HEK293 (cell line): ENCODE measurements at regions not wholly inside any gene's neighbourhood (a gene's known extent, or its start where the extent isn't known, plus 50 kb on each side); places are given as distances from the start of the nearest gene placed in this dataset.

Source experiments
- CTCF ChIA-PET: fragments of 350-600 bp; formaldehyde crosslinking; extraction: SDS; loops from one replicate; lab custom pipeline; 2021; ENCODE audit warnings: antibody characterized with exemption; lab: Yijun Ruan, JAX
- POLR2A ChIA-PET: fragments of 300-600 bp; formaldehyde crosslinking; extraction: SDS; loops from one replicate; lab custom pipeline; 2020; ENCODE audit warnings: antibody characterized with exemption, inconsistent platforms; lab: Yijun Ruan, JAX
- H3K27ac ChIP-seq: fragments of 200-500 bp; sonication (Bioruptor generic); 2 replicates; pipeline ENCODE4 v1.5.1; 2014; ENCODE audit warnings: low read depth, low read length, control low read depth, inconsistent platforms; ENCODE audit errors: extremely low read depth
- H3K36me3 ChIP-seq, 2 experiments: fragments of 200-500 bp in 1 of 2; sonication (Bioruptor generic) in 1 of 2; 1 replicate in 1 of 2; 2 replicates in 1 of 2; pipeline ENCODE4 v1.5.1; 2014 to 2017; ENCODE audit warnings: inconsistent platforms in 2 of 2, low read length in 2 of 2; ENCODE audit not compliant: control insufficient read depth in 2 of 2, insufficient read depth in 1 of 2
- H3K4me1 ChIP-seq: fragments of 200-500 bp; sonication (Bioruptor generic); 2 replicates; pipeline ENCODE4 v1.5.1; 2014; ENCODE audit warnings: mild to moderate bottlenecking, low read length, inconsistent platforms; ENCODE audit not compliant: control insufficient read depth, insufficient read depth
- H3K4me3 ChIP-seq: 2 replicates; pipeline ENCODE4 v1.5.1; 2011; ENCODE audit warnings: low read depth, mild to moderate bottlenecking, control low read depth, low read length, moderate library complexity
- H3K9me3 ChIP-seq: fragments of 200-500 bp; sonication (Bioruptor generic); 2 replicates; pipeline ENCODE4 v1.5.1; 2014; ENCODE audit warnings: low read depth, low read length, inconsistent platforms; ENCODE audit not compliant: control insufficient read depth, insufficient read depth
- EGR2 ChIP-seq: fragments of 450-650 bp; formaldehyde crosslinking; IDR thresholded peaks from 2 replicates; pipeline ENCODE4 v1.5.1; 2016; ENCODE audit warnings: low read depth, missing biosample characterization, missing genetic modification characterization
- FEZF1 ChIP-seq: fragments of 450-650 bp; formaldehyde crosslinking; IDR thresholded peaks from 2 replicates; pipeline ENCODE4 v1.5.1; 2016; ENCODE audit warnings: missing biosample characterization, missing genetic modification characterization
- HOXA7 ChIP-seq: sonication (generic); formaldehyde crosslinking; IDR thresholded peaks from 2 replicates; pipeline ENCODE4 v1.8.1; 2022; ENCODE audit warnings: missing genetic modification reagents, borderline replicate concordance
- REST ChIP-seq: fragments of 450-650 bp; formaldehyde crosslinking; IDR thresholded peaks from 2 replicates; pipeline ENCODE4 v1.5.1; 2016; ENCODE audit warnings: missing biosample characterization, missing genetic modification characterization
- SALL2 ChIP-seq: fragments of 450-650 bp; formaldehyde crosslinking; IDR thresholded peaks from 2 replicates; pipeline ENCODE4 v1.5.0; 2017; ENCODE audit warnings: missing biosample characterization, mild to moderate bottlenecking, missing genetic modification characterization, borderline replicate concordance
- TCF7L2 ChIP-seq: IDR thresholded peaks from 2 replicates; pipeline ENCODE4 v1.6.1; 2011; ENCODE audit warnings: low read depth, mild to moderate bottlenecking, inconsistent platforms, low read length, moderate library complexity, borderline replicate concordance
- ZFP3 ChIP-seq: fragments of 450-650 bp; formaldehyde crosslinking; IDR thresholded peaks from 2 replicates; pipeline ENCODE4 v1.5.1; 2016; ENCODE audit warnings: low read depth, missing biosample characterization, missing genetic modification characterization
- ZNF10 ChIP-seq: fragments of 450-650 bp; formaldehyde crosslinking; IDR thresholded peaks from 2 replicates; pipeline ENCODE4 v1.5.1; 2017; ENCODE audit warnings: missing biosample characterization, missing genetic modification characterization
- ZNF114 ChIP-seq: fragments of 450-650 bp; formaldehyde crosslinking; IDR thresholded peaks from 2 replicates; pipeline ENCODE4 v1.5.0; 2017; ENCODE audit warnings: missing biosample characterization, missing genetic modification characterization
- ZNF132 ChIP-seq: fragments of 450-650 bp; formaldehyde crosslinking; IDR thresholded peaks from 2 replicates; pipeline ENCODE4 v1.5.1; 2017; ENCODE audit warnings: missing biosample characterization, missing genetic modification characterization, borderline replicate concordance
- ZNF266 ChIP-seq: fragments of 450-650 bp; formaldehyde crosslinking; IDR thresholded peaks from 2 replicates; pipeline ENCODE4 v1.5.1; 2016; ENCODE audit warnings: missing biosample characterization, missing genetic modification characterization, low read depth
- ZNF416 ChIP-seq: fragments of 450-650 bp; formaldehyde crosslinking; IDR thresholded peaks from 2 replicates; pipeline ENCODE4 v1.5.1; 2016; ENCODE audit warnings: missing biosample characterization, missing genetic modification characterization
- ZNF423 ChIP-seq: fragments of 450-650 bp; formaldehyde crosslinking; IDR thresholded peaks from 2 replicates; pipeline ENCODE4 v1.5.1; 2016; ENCODE audit warnings: missing biosample characterization, missing genetic modification characterization
- ZNF473 ChIP-seq: fragments of 450-650 bp; formaldehyde crosslinking; IDR thresholded peaks from 2 replicates; pipeline ENCODE4 v1.5.1; 2017; ENCODE audit warnings: missing biosample characterization, missing genetic modification characterization
- ZNF513 ChIP-seq: fragments of 450-650 bp; IDR thresholded peaks from 2 replicates; pipeline ENCODE4 v1.5.1; 2018; ENCODE audit warnings: missing biosample characterization, missing genetic modification characterization
- ZNF518A ChIP-seq: fragments of 450-650 bp; formaldehyde crosslinking; conservative IDR thresholded peaks from 2 replicates; pipeline ENCODE4 v1.5.1; 2016; ENCODE audit warnings: low read depth, missing biosample characterization, missing genetic modification characterization
- ZNF530 ChIP-seq: fragments of 450-650 bp; formaldehyde crosslinking; IDR thresholded peaks from 2 replicates; pipeline ENCODE4 v1.5.1; 2016; ENCODE audit warnings: low read depth, missing biosample characterization, missing genetic modification characterization
- ZNF596 ChIP-seq: fragments of 450-650 bp; IDR thresholded peaks from 2 replicates; pipeline ENCODE4 v1.5.0; 2018; ENCODE audit warnings: missing biosample characterization, mild to moderate bottlenecking, missing genetic modification characterization, moderate library complexity
- ZNF785 ChIP-seq: fragments of 450-650 bp; formaldehyde crosslinking; IDR thresholded peaks from 2 replicates; pipeline ENCODE4 v1.5.1; 2016; ENCODE audit warnings: missing biosample characterization, missing genetic modification characterization
- ZNF791 ChIP-seq: fragments of 450-650 bp; formaldehyde crosslinking; IDR thresholded peaks from 2 replicates; pipeline ENCODE4 v1.5.1; 2016; ENCODE audit warnings: missing biosample characterization, missing genetic modification characterization
- ZSCAN16 ChIP-seq: fragments of 450-650 bp; formaldehyde crosslinking; IDR thresholded peaks from 2 replicates; pipeline ENCODE4 v1.5.1; 2016; ENCODE audit warnings: missing biosample characterization, missing genetic modification characterization
- ZSCAN5A ChIP-seq: fragments of 450-650 bp; formaldehyde crosslinking; IDR thresholded peaks from 2 replicates; pipeline ENCODE4 v1.5.1; 2016; ENCODE audit warnings: missing biosample characterization, missing genetic modification characterization

- TF ChIP-seq ZNF416 (tag by site-specific recombination) (no peak), ZNF513 (tag by site-specific recombination) (no peak), ZNF596 (no peak), ZFP3 (tag by site-specific recombination) (no peak), ZNF10 (tag by site-specific recombination) (no peak), ZSCAN16 (tag by site-specific recombination) (no peak), ZNF114 (tag by site-specific recombination) (no peak), SALL2 (tag by site-specific recombination) (no peak), HOXA7 (no peak)
- TF ChIP-seq, all 188 proteins: peak for 0
These were observed 230.1 kb upstream of the GALNTL6 start (continued) for GRCh38 chr4:171582961-171583581.

GRCh38 chr4:171573181-171573580 lies 240.0 kb upstream of the GALNTL6 start:
- H3K9me3 ChIP-seq: no peaks in the 10 kb centered on the region
- ChIA-PET CTCF (no interaction called here), POLR2A (no interaction called here)
- no peaks in the 10 kb centered on the region for H3K4me1 ChIP-seq
- no peak overlapping the region for H3K4me3 ChIP-seq
- H3K36me3 ChIP-seq: no peaks in the 10 kb centered on the region
- H3K27ac ChIP-seq: no peak overlapping the region
- no peak for TF ChIP-seq ZNF785 (tag by site-specific recombination)

GRCh38 chr4:171565130-171565788 lies 247.9 kb upstream of the GALNTL6 start:
- H3K4me1 ChIP-seq: no peaks in the 10 kb centered on the region
- ChIA-PET POLR2A (no interaction called here), CTCF (interaction anchor here (0.7 kb wide), 1 partner anchor 12 kb away, joined by 3 read pairs; no protein-coding TSS in a partner anchor)
- H3K9me3 ChIP-seq: no peaks in the 10 kb centered on the region
- H3K27ac ChIP-seq: no peak overlapping the region
- no peak overlapping the region for H3K4me3 ChIP-seq
- no peaks in the 10 kb centered on the region for H3K36me3 ChIP-seq
- TF ChIP-seq ZNF473 (tag by site-specific recombination) (no peak), ZNF518A (tag by site-specific recombination) (no peak), TCF7L2 (no peak), EGR2 (no peak), FEZF1 (tag by site-specific recombination) (no peak), ZNF132 (no peak), ZNF423 (no peak), ZFP3 (tag by site-specific recombination) (no peak), ZNF530 (tag by site-specific recombination) (no peak), ZNF266 (tag by site-specific recombination) (no peak), REST (tag by site-specific recombination) (no peak), ZNF791 (no peak), ZSCAN5A (tag by site-specific recombination) (no peak)
